Urinary bladder (tissue), 3 donors: ENCODE measurements at regions not wholly inside any gene's neighbourhood (a gene's known extent, or its start where the extent isn't known, plus 50 kb on each side); places are given as distances from the start of the nearest gene placed in this dataset.
A peak's percentile ranks its signal among the peaks of the same experiment; 100 is the strongest.

ENCODE experiments used
- DNase-seq: peaks from one replicate; pipeline ENCODE4 v3.0.0-alpha.2; 2015; ENCODE audit errors: extremely low spot score
- H3K27ac ChIP-seq: one replicate; pipeline ENCODE4 v1.5.1; 2013; ENCODE audit warnings: low read depth, mild to moderate bottlenecking, moderate library complexity
- H3K36me3 ChIP-seq: one replicate; pipeline ENCODE4 v1.6.1; 2013; ENCODE audit warnings: mild to moderate bottlenecking, moderate library complexity; ENCODE audit not compliant: insufficient read depth
- H3K4me1 ChIP-seq: one replicate; pipeline ENCODE4 v1.6.1; 2013; ENCODE audit warnings: mild to moderate bottlenecking, moderate library complexity; ENCODE audit not compliant: insufficient read depth
- H3K4me3 ChIP-seq: one replicate; pipeline ENCODE4 v1.5.1; 2013; ENCODE audit warnings: low read depth, low read length
- WGBS: extraction: QIAGEN DNeasy Blood & Tissue Kit; methylation state at CpG from one replicate; pipeline ENCODE4 v1.1.7; 2013; 5-methylcytosine and 5-hydroxymethylcytosine counted together
- donor health status: healthy with polysubstance abuse.
- donor health status: healthy.

DNA sequence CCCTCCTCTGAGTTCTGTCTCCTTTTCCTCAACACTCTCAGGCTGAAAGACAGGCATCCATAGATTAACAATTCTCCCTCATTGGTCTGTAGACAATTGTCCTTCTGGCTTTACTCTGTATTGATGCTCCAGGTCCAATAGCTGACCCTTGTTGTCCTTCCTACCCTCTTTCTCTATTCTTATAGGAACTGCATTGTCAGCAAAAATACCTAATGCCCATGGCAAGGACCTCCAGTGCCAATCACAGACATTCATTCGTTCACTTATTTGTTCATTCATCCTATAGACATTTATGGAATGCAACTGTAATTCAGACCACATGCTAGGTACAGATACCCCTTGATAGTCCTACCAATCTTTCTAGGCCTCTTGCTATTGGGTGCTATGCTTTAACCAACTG lies 69.8 kb upstream of the DTNA start:
- DNase-seq, result no peak
- 63% methylated on average over 1 of the region's 1 CpG for WGBS
- Histone ChIP-seq H3K4me3 (no peak overlapping the region), H3K4me1 (no peaks in the 10 kb centered on the region), H3K36me3 (no peaks in the 10 kb centered on the region), H3K27ac (no peak overlapping the region)

DNA sequence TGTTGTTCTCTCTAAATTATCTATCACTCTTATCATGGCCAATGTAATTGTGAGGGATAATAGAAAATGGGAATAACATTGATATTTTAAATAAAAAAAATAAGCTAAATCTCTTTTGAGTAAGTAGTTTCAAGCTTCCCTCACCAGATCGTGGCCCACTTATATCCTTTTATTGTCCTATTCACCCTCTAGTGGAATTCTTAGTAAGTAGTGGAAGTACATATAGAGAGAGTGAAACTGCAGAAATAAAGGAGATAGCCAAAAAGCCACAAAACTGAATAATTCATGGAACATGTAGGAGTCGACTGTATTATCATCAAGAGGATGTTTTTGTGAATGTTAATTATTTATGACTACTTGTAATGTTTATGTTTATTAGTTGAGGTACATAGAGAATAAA lies 66.1 kb upstream of the DTNA start:
- WGBS, result 19% methylated on average over 2 of the region's 2 CpGs
- DNase-seq, result no peak
- Histone ChIP-seq H3K4me3 (no peak overlapping the region), H3K27ac (no peak overlapping the region), H3K36me3 (no peaks in the 10 kb centered on the region), H3K4me1 (no peaks in the 10 kb centered on the region)

DNA sequence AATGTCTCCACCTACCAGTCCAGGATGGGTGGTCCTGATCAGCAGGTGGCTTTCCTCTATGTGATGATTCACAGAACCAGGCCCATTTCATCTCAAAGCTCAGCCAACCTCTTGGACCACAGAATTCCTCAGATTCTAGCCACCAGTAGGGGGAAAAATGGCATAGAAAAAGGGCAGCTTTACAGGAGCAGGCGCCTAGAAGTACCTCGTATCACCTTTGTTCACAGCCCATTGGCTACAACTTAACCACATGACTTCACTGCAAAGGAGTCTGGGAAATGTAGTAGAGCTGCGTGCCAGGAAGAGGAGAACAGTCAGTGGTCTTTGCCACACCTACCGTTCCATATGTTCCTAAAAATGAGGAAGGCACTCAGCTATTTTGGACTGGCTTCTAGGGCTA lies 62.8 kb upstream of the DTNA start:
- DNase-seq, result no peak
- no peak overlapping the region for H3K27ac ChIP-seq
- 86% methylated on average over 4 of the region's 4 CpGs for WGBS
- no peaks in the 10 kb centered on the region for H3K4me1 ChIP-seq
- no peak overlapping the region for H3K4me3 ChIP-seq
- H3K36me3 ChIP-seq, result no peaks in the 10 kb centered on the region

DNA sequence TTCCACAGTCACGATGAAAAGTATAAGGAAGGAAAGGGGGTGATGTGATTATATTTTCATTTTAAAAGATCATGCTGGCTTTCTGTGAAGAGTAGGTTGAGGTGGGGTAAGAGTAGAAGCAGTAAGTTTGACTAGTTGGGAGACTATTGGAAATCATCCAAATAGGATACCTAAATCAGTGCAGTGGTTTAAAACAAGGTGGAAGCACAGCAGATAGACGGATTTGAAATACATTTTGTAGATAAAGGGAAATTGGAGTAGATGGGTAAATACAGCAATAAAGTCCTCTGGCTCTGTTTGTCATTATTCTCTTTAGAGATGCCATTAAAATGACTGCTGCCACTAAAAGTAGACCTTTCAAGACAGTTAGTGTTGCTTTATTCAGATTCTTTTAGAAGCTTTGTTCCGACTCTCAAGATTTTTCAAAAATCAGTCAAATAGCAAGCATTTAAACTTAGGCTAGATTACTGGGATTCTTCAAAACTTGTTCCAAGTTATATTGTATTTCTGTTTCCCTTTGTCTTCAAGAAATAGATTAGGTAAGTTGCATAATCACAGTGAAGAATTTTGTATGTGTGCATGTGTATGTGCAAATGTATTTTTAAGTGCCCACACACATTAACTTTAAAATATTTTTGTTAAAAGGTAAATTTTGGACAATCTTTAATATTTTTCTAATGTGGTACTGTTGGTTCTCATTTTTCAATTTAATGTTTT lies 61.7 kb upstream of the DTNA start:
- WGBS, result 60% methylated on average over 3 of the region's 3 CpGs
- Histone ChIP-seq H3K36me3 (no peaks in the 10 kb centered on the region), H3K4me1 (no peaks in the 10 kb centered on the region), H3K4me3 (no peak overlapping the region), H3K27ac (no peak overlapping the region)
- no peak for DNase-seq

DNA sequence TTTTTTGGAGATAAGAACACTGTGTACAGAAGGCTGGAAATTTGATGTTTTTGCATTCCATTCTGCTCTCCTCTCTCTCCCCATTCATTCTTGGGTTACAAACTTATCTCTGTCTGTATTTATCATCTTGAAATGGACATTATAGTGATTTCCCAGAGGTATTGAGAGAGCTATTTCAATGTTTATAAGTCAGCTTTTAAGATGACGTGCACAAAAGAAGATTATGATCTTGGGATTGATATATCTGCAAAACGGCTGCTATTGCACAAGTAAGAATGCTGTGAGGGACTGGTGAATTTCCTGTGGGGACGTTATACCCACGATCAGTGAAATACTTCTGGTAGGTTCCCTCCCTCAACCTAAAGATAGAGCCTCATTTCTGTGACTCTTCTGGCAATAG lies 61.0 kb upstream of the DTNA start:
- WGBS, result 11% methylated on average over 4 of the region's 4 CpGs
- no peaks in the 10 kb centered on the region for H3K36me3 ChIP-seq
- no peak for DNase-seq
- no peak overlapping the region for H3K4me3 ChIP-seq
- H3K27ac ChIP-seq, result no peak overlapping the region
- H3K4me1 ChIP-seq, result no peaks in the 10 kb centered on the region

GRCh38 chr18:34650121-34650545 lies 60.0 kb upstream of the DTNA start:
- no peak overlapping the region for H3K4me3 ChIP-seq
- 24% methylated on average over 5 of the region's 5 CpGs for WGBS
- H3K4me1 ChIP-seq, result no peaks in the 10 kb centered on the region
- no peaks in the 10 kb centered on the region for H3K36me3 ChIP-seq
- no peak for DNase-seq
- no peak overlapping the region for H3K27ac ChIP-seq

GRCh38 chr18:34651586-34652369 lies 58.3 kb upstream of the DTNA start:
- H3K27ac ChIP-seq, result no peak overlapping the region
- no peaks in the 10 kb centered on the region for H3K36me3 ChIP-seq
- no peak for DNase-seq
- 80% methylated on average over 6 of the region's 6 CpGs for WGBS
- H3K4me3 ChIP-seq, result no peak overlapping the region
- H3K4me1 ChIP-seq, result no peaks in the 10 kb centered on the region

DNA sequence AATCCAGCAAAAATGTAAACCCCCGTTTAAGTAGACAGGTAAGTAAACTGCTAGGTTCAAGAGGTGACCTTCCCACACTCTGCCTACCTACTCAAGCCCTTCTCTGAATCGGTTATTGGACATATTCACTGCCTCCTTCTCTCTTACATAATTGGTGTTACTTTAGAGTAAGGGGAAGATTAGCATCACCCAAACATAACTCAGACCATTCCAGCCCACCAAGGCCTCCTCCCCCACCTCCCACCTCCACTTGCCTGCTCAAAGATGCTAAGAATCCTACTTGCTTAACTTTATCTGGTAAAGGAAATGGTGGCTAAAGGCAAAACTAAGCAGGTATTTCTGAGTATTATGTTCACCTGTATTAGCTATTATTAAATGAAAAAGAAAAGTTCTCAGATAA lies 55.0 kb upstream of the DTNA start:
- no peak for DNase-seq
- Histone ChIP-seq H3K36me3 (no peaks in the 10 kb centered on the region), H3K27ac (no peak overlapping the region), H3K4me3 (no peak overlapping the region), H3K4me1 (peaks cover 3% of the 10 kb centered on the region)
- 93% methylated on average over 2 of the region's 2 CpGs for WGBS

- DNase-seq, result no peak
- Histone ChIP-seq H3K4me1 (peaks cover 3% of the 10 kb centered on the region), H3K36me3 (no peaks in the 10 kb centered on the region), H3K27ac (no peak overlapping the region), H3K4me3 (no peak overlapping the region)
- WGBS, result 75% methylated on average over 4 of the region's 4 CpGs
Measured at GRCh38 chr18:34657860-34658500, 52.1 kb upstream of the DTNA start.

DNA sequence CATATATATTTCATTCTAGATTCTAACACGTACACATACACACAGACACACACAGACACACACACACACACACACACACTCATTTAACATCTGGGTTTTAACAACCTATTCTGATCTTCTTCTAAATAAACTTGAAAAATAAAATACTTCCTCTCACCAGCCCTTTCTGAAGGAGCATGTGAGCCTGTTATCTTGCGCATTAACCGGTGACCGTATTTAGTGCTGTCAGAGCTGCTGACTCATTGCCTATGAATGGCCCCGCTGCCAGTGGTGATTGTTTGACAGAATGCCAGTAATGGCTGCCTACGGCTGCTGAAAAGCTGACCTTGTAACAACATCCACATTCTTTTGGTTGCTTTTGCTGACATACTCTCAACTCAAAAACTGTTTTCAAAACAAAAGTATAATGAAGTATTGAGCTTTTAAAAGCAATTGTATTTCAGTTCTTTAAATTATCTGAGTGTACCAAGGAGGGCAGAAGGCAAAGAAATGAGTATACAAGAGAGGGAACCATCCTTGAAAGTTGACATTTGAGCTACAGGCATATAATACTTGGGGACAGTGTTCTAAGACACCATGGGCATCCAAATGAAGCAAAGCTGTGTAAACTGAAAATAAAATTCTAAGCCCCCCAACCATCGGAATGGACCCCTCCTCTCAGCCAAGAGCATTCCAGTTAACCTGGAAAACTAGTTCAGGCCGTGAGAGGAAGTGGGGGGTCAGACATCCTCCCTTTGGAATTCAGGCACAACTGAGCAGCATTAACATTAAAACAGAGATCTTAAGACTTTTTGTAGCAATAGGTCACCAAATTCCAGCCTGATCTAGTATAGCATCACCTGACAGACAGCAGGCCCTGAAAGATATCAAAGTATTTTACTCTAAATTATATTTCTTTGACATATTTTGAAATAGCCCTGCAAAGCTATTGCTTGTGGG lies 50.2 kb upstream of the DTNA start:
- peak; percentile 6 for DNase-seq
- H3K4me1 ChIP-seq, result peaks cover 3% of the 10 kb centered on the region

More for the DNA sequence above, 50.2 kb upstream of the DTNA start:
- Histone ChIP-seq H3K4me3 (no peak overlapping the region), H3K27ac (no peak overlapping the region), H3K36me3 (no peaks in the 10 kb centered on the region)
- WGBS, result 12% methylated on average over 8 of the region's 8 CpGs
